ENCODE measurements at regions not wholly inside any gene's neighbourhood (a gene's known extent, or its start where the extent isn't known, plus 50 kb on each side); places are given as distances from the start of the nearest gene placed in this dataset.

GRCh38 chr4:128590773-128591172, 218.7 kb upstream of the JADE1 start:
- TF ChIP-seq EP300 (IDR thresholded peaks at IDR 0.05) = no peak
- TF ChIP-seq CTCF (IDR thresholded peaks at IDR 0.05) = no peak
